Ascending aorta (tissue), 2 donors: ENCODE measurements at regions not wholly inside any gene's neighbourhood (a gene's known extent, or its start where the extent isn't known, plus 50 kb on each side); places are given as distances from the start of the nearest gene placed in this dataset.

Experiments
- DNase-seq, 2 donors: peaks; one replicate each; pipeline ENCODE4 v3.0.0-alpha.2; 2019; ENCODE audit warnings: low spot score in 2 of 2
- H3K27ac ChIP-seq, 2 donors: fragments of 200-600 bp; sonication (generic); one replicate each; pipeline ENCODE4 v1.5.1; 2016 to 2017; ENCODE audit warnings: mild to moderate bottlenecking in 1 of 2
- H3K27me3 ChIP-seq: fragments of 200-600 bp; sonication (generic); one replicate; pipeline ENCODE4 v1.5.1; 2017
- H3K36me3 ChIP-seq, 2 donors: fragments of 200-600 bp; sonication (generic); one replicate each; pipeline ENCODE4 v1.5.1; 2016
- H3K4me1 ChIP-seq, 2 donors: fragments of 200-600 bp; sonication (generic); one replicate each; pipeline ENCODE4 v1.5.1; 2016 to 2017; ENCODE audit warnings: mild to moderate bottlenecking in 1 of 2
- H3K4me3 ChIP-seq, 2 donors: fragments of 200-600 bp; sonication (generic); one replicate each; pipeline ENCODE4 v1.5.1; 2016 to 2017; ENCODE audit warnings: mild to moderate bottlenecking in 1 of 2
- H3K9me3 ChIP-seq, 2 donors: fragments of 200-600 bp; sonication (generic); one replicate each; pipeline ENCODE4 v1.5.1; 2016
- intact Hi-C: fragments of 100-400 bp; cut with DNase I; formaldehyde crosslinking; loops from one replicate; pipeline ENCODE4 v1.15.1; 2023
- TF ChIP-seq, protein P1 (sequence below), 3 experiments: fragments of 200-600 bp in 2 of 3; fragments of 450-650 bp in 1 of 3; sonication (generic) in 2 of 3; IDR thresholded peaks; one replicate each; pipeline ENCODE4 v1.5.1; 2016 to 2019; ENCODE audit warnings: antibody characterized with exemption in 3 of 3, mild to moderate bottlenecking in 1 of 3, moderate library complexity in 1 of 3

GRCh38 chr10:81679291-81679690 is 195.7 kb upstream of the NRG3 start:
- TF ChIP-seq, protein P1, sequence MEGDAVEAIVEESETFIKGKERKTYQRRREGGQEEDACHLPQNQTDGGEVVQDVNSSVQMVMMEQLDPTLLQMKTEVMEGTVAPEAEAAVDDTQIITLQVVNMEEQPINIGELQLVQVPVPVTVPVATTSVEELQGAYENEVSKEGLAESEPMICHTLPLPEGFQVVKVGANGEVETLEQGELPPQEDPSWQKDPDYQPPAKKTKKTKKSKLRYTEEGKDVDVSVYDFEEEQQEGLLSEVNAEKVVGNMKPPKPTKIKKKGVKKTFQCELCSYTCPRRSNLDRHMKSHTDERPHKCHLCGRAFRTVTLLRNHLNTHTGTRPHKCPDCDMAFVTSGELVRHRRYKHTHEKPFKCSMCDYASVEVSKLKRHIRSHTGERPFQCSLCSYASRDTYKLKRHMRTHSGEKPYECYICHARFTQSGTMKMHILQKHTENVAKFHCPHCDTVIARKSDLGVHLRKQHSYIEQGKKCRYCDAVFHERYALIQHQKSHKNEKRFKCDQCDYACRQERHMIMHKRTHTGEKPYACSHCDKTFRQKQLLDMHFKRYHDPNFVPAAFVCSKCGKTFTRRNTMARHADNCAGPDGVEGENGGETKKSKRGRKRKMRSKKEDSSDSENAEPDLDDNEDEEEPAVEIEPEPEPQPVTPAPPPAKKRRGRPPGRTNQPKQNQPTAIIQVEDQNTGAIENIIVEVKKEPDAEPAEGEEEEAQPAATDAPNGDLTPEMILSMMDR (IDR thresholded peaks at IDR 0.05): no peak
- no peak for DNase-seq
- Histone ChIP-seq H3K27me3 (no peaks in the 10 kb centered on the region), H3K27ac (no peak overlapping the region), H3K36me3 (no peaks in the 10 kb centered on the region), H3K4me1 (no peaks in the 10 kb centered on the region), H3K9me3 (no peaks in the 10 kb centered on the region), H3K4me3 (no peak overlapping the region)
- intact Hi-C loops: no loop called here

GRCh38 chr10:81680359-81680758 is 194.6 kb upstream of the NRG3 start:
- intact Hi-C loops: no loop called here
- no peak for DNase-seq
- TF ChIP-seq, protein P1 (IDR thresholded peaks at IDR 0.05): no peak
- H3K4me1 ChIP-seq: no peaks in the 10 kb centered on the region
- H3K4me3 ChIP-seq: no peak overlapping the region
- H3K9me3 ChIP-seq: no peaks in the 10 kb centered on the region
- no peaks in the 10 kb centered on the region for H3K36me3 ChIP-seq
- no peaks in the 10 kb centered on the region for H3K27me3 ChIP-seq
- no peak overlapping the region for H3K27ac ChIP-seq

GRCh38 chr10:81688459-81688858 is 186.5 kb upstream of the NRG3 start:
- DNase-seq: no peak
- no peaks in the 10 kb centered on the region for H3K4me1 ChIP-seq
- no peak overlapping the region for H3K27ac ChIP-seq
- intact Hi-C loops: no loop called here
- H3K9me3 ChIP-seq: no peaks in the 10 kb centered on the region
- H3K27me3 ChIP-seq: no peaks in the 10 kb centered on the region
- no peak overlapping the region for H3K4me3 ChIP-seq
- H3K36me3 ChIP-seq: no peaks in the 10 kb centered on the region
- TF ChIP-seq, protein P1 (IDR thresholded peaks at IDR 0.05): no peak

DNA sequence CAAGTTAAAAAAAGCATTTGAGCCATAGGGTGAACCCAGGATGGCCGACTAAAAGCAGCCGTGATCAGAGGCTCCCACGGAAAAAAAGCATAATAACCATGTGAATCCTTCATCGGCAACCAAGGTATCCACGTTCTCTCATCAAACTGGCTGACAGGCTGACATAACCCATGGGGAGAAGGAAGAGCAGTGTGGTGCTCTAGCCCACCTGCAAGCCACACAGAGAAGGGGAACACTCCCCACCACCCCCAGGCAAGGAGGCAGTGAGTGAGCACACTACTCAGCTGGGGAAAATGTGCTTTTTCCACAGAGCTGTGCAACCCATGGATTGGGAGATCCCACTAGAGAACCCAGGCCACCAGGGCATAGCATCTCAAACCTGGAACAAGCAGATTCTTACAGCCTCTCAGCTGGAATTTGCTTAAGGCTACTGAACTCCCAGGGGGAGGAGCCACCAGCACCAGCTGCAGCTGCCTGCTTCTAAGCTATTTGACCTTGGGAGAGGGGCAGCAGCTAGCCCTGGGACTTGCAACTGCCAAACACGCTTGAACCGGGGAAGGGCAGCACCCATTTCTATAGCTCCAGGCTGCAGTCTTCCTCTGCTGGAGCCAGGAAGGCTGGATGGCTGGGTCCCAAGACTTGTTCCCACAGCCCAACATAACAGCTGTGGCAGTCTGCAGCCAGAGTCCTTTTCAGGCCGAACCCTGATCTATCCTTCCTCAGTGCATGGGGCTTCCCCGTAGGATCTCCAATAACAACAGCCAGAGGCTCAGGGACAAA is 178.2 kb upstream of the NRG3 start:
- no peaks in the 10 kb centered on the region for H3K27me3 ChIP-seq
- H3K27ac ChIP-seq: no peak overlapping the region
- H3K9me3 ChIP-seq: peaks cover 4 to 7% of the 10 kb centered on the region in 2 donors
- no peak overlapping the region for H3K4me3 ChIP-seq
- TF ChIP-seq, protein P1 (IDR thresholded peaks at IDR 0.05): no peak
- no peak for DNase-seq
- intact Hi-C loops: no loop called here
- no peaks in the 10 kb centered on the region for H3K4me1 ChIP-seq
- no peaks in the 10 kb centered on the region for H3K36me3 ChIP-seq

- Histone ChIP-seq H3K36me3 (no peaks in the 10 kb centered on the region), H3K27me3 (no peaks in the 10 kb centered on the region), H3K4me3 (no peak overlapping the region), H3K9me3 (peaks cover 0 to 2% of the 10 kb centered on the region in 2 donors), H3K27ac (no peak overlapping the region), H3K4me1 (no peaks in the 10 kb centered on the region)
- TF ChIP-seq, protein P1 (IDR thresholded peaks at IDR 0.05): no peak
- no peak for DNase-seq
- intact Hi-C loops: no loop called here
These were observed 170.4 kb upstream of the NRG3 start for GRCh38 chr10:81704596-81704995.
